ENCODE measurements at regions not wholly inside any gene's neighbourhood (a gene's known extent, or its start where the extent isn't known, plus 50 kb on each side); places are given as distances from the start of the nearest gene placed in this dataset.

GRCh38 chr9:99678566-99678965 lies 143.1 kb upstream of the NR4A3 start:
- TF ChIP-seq CTCF (IDR thresholded peaks at IDR 0.05) = no peak
- TF ChIP-seq POLR2AphosphoS5 (IDR thresholded peaks at IDR 0.05) = no peak
